GM23248 (cell line): ENCODE measurements at regions not wholly inside any gene's neighbourhood (a gene's known extent, or its start where the extent isn't known, plus 50 kb on each side); places are given as distances from the start of the nearest gene placed in this dataset.

Source experiments
- EZH2 ChIP-seq: fragments of 200-600 bp; sonication (generic); IDR thresholded peaks from 2 replicates; pipeline ENCODE4 v1.6.1; 2018; ENCODE audit warnings: antibody characterized with exemption, mild to moderate bottlenecking; ENCODE audit not compliant: insufficient read depth, poor library complexity, severe bottlenecking
- EZH2phosphoT487 ChIP-seq: fragments of 200-600 bp; sonication (generic); IDR thresholded peaks from 2 replicates; pipeline ENCODE4 v1.6.1; 2018; ENCODE audit warnings: antibody characterized with exemption, moderate library complexity, mild to moderate bottlenecking, low read depth; ENCODE audit not compliant: insufficient read depth

DNA sequence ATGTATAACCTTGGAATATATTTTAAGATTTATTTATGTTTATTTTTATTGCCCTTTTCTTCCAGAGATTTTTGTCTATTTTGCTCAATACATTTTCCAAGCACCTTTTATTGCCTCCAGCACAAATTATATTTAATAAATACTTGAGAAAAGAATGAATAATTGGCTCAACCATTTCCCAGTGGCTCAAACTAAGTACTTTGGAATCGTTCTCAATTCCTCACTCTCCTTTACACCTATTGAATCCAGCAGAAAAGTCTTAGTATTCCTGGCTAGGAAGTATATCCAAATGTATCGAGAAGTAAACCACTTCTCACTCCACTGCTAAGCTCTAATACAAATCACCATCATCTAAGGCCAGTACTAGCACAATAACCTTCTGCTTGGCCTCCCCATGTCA lies 276.1 kb downstream of the NEBL start:
- no peak for TF ChIP-seq EZH2
- TF ChIP-seq EZH2phosphoT487 = no peak
